HT1080 (cell line): ENCODE measurements at regions not wholly inside any gene's neighbourhood (a gene's known extent, or its start where the extent isn't known, plus 50 kb on each side); places are given as distances from the start of the nearest gene placed in this dataset. TPM values are rescaled to one million over a fixed set of nuclear protein-coding genes. Genes with fewer than 3 reads are reported as not detected.

Experiments used
- DNase-seq: peaks from one replicate; pipeline ENCODE4 v3.0.0-alpha.2; 2015; ENCODE audit warnings: low read depth
- small RNA-seq: library from RNA; depleted of rRNA; stranded (forward); fragments of <200 nt; gene quantifications from one replicate; pipeline ENCODE3, GENCODE V24; 2014

- DNase-seq, result no peak
These were observed 69.4 kb upstream of the CD96 start for GRCh38 chr3:111472556-111472955.

DNA sequence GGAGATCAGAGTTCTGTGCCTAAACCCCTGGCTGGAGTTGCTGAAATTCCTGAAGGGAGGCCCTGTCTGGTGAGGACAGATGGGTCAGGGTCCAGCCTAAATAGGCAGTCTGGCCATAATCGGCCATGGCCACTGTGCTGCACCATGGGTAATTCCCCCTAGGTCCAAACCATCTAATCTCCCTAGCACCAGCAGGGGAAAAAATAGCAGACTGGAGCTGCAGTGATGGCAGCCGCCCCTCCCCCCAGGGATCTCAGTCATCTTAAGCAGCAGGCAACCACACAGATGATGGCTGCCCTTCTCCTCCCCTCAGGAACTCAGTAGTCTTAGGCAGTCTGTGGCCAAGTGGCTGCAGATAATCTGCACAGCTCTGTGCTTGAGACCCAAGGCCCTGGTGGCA lies 68.4 kb upstream of the CD96 start:
- DNase-seq, result peak; percentile 67

DNA sequence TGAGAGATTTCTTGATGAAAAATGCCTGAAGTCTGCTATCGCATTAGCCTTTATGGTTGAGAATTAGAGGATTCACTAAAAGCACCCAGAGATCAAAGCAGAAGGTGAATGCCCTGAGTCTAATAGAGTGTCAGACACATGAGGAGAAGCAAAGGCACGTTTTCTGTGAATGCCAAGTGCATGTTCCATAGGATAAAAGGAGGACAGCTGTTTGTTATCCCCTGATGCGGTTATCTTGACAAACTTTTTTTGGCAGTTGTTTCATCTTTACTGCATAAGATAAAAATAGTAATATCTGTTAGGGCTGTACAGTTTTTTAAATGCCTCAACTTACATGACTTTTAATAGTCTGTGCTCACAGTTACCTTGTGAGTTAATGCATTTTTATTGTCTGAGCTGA lies 65.3 kb upstream of the CD96 start:
- DNase-seq, result no peak

DNA sequence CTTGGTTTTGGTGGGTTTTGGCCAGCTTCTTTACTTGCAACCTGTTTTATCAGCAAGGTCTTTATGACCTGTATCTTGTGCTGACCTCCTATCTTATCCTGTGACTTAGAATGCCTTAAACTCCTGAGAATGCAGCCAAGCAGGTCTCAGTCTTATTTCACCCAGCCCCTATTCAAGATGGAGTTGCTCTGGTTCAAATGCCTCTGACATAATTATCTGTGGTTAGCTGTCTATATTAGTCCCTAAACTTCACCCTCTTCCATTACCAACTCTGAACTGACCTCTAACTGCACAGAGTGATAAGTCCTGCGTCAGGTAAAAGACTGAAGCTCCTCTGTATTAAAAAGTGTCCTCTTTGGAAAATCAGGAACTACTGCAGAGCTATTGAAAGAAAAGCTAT lies 61.9 kb upstream of the CD96 start:
- no peak for DNase-seq

- no peak for DNase-seq
These were observed 60.4 kb upstream of the CD96 start for GRCh38 chr3:111481551-111481950.

DNA sequence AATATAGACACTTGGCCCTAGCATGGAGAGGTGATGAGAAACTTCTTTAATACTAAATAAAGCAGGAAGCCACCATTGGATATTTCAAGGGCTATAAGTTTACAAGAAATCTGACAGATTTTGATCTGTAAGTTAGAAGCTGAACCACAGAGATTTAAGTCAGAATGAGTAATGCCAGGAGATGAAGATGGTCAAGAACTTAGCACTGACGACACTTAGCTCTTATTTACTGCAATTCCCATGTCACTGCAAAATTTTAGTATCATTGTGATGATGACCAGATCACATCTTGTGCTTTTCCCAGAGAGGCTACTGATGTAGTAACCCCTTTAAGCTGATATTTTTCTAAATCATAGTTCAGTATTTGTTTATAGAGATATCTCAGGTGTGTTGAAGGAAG lies 59.4 kb upstream of the CD96 start:
- DNase-seq, result no peak

GRCh38 chr3:111485086-111485485 lies 56.9 kb upstream of the CD96 start:
- no peak for DNase-seq

Small RNA genes lying in the stretch of these regions (small RNA-seq; reads per million reads assigned to genes)
- gene ATP6V0CP2, result not detected
